Esophagus muscularis mucosa (tissue), 4 donors: ENCODE measurements at regions not wholly inside any gene's neighbourhood (a gene's known extent, or its start where the extent isn't known, plus 50 kb on each side); places are given as distances from the start of the nearest gene placed in this dataset.

Experiments
- DNase-seq: peaks from one replicate; pipeline ENCODE4 v3.0.0-alpha.2; 2017; ENCODE audit errors: extremely low spot score
- H3K27ac ChIP-seq, 4 donors: fragments of 200-600 bp; sonication (generic); replicated peaks in 1 of 4; 1 replicate in 3 of 4; 2 replicates in 1 of 4; pipeline ENCODE4 v1.5.1; 2016 to 2019; ENCODE audit warnings: mild to moderate bottlenecking in 1 of 4
- H3K27me3 ChIP-seq, 4 donors: fragments of 200-600 bp; sonication (generic); one replicate each; pipeline versions ENCODE4 v1.5.1 to v1.6.0; 2016 to 2019
- H3K36me3 ChIP-seq, 4 donors: fragments of 200-600 bp; sonication (generic); one replicate each; pipeline ENCODE4 v1.5.1; 2016 to 2019
- H3K4me1 ChIP-seq, 4 donors: fragments of 200-600 bp; sonication (generic); one replicate each; pipeline ENCODE4 v1.5.1; 2016 to 2019
- H3K4me3 ChIP-seq, 4 donors: fragments of 200-600 bp; sonication (generic); 1 replicate in 2 of 4; 2 replicates in 2 of 4; pipeline ENCODE4 v1.5.1; 2016 to 2019; ENCODE audit warnings: mild to moderate bottlenecking in 4 of 4, moderate library complexity in 1 of 4
- H3K9me3 ChIP-seq, 4 donors: fragments of 200-600 bp; sonication (generic); 1 replicate in 3 of 4; 2 replicates in 1 of 4; pipeline ENCODE4 v1.5.1; 2016 to 2019
- EP300 ChIP-seq: sonication (generic); formaldehyde crosslinking; IDR thresholded peaks from one replicate; pipeline ENCODE4 v1.6.1; 2017; ENCODE audit warnings: antibody characterized with exemption
- POLR2A ChIP-seq: fragments of 450-650 bp; IDR thresholded peaks from one replicate; pipeline ENCODE4 v1.6.1; 2017; ENCODE audit warnings: antibody characterized with exemption, moderate library complexity, mild to moderate bottlenecking, low read depth
- POLR2AphosphoS5 ChIP-seq, 2 donors: sonication (generic); formaldehyde crosslinking; IDR thresholded peaks; one replicate each; pipeline ENCODE4 v1.6.1; 2017; ENCODE audit warnings: antibody characterized with exemption in 2 of 2
- WGBS: methylation state at CpG from one replicate; pipeline ENCODE4 v1.1.5; 2018; 5-methylcytosine and 5-hydroxymethylcytosine counted together
- intact Hi-C: fragments of 100-400 bp; cut with DNase I; formaldehyde crosslinking; loops from one replicate; pipeline ENCODE4 v1.15.1; 2023
- TF ChIP-seq, protein P1 (sequence below), 3 experiments: fragments of 200-600 bp in 2 of 3; fragments of 450-650 bp in 1 of 3; sonication (generic) in 2 of 3; IDR thresholded peaks; one replicate each; pipeline ENCODE4 v1.5.1; 2017 to 2019; ENCODE audit warnings: antibody characterized with exemption in 3 of 3, mild to moderate bottlenecking in 2 of 3, moderate library complexity in 1 of 3

DNA sequence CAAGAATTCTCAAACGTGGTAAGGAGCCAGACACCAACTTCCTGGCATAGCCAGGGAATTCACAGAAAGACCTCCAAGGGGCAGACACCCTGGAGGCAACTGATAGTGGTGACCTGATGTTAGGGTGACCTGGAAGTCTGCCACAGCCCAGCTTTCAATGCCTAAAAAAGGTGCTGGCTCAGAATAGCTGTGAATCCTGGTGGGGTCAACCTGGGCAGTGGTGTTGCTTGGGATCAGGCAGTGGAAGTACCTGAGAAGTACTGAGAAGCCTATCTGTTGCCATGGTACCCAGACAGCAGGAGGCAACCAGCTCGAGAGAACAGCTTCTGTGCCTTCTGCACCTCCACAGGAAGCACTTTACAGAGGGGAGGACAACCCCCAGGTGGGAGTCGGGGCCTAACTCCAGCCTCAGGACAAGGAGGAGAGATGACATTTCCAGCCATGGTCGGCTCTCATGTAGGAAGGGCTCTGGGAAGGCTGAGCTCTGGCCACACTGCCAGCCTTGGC is 55.4 kb upstream of the LARS2 start:
- no peak for DNase-seq

DNA sequence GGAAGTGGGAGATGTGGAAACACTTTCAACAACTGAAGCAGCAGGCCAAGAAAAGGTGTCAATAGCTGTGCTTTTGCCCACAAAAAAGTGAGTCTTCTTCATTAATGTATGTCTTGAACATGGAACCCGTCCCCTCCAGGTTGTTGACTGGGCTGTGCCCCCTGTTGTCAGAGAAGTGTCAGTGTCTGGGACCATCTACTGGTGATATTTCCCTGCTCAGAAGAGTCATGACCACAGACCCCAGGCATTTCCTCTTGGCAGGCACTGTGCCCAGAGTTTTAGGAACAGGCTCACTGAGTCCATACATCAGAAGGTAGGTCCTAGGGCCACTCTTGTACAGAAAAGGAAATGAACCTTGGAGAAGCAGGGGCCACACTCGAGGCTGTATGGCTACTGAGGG is 54.8 kb upstream of the LARS2 start:
- no peak for DNase-seq
- no peaks in the 10 kb centered on the region for H3K36me3 ChIP-seq
- TF ChIP-seq POLR2AphosphoS5 (IDR thresholded peaks at IDR 0.05) (no peak), EP300 (no peak), POLR2A (no peak)
- TF ChIP-seq, protein P1, sequence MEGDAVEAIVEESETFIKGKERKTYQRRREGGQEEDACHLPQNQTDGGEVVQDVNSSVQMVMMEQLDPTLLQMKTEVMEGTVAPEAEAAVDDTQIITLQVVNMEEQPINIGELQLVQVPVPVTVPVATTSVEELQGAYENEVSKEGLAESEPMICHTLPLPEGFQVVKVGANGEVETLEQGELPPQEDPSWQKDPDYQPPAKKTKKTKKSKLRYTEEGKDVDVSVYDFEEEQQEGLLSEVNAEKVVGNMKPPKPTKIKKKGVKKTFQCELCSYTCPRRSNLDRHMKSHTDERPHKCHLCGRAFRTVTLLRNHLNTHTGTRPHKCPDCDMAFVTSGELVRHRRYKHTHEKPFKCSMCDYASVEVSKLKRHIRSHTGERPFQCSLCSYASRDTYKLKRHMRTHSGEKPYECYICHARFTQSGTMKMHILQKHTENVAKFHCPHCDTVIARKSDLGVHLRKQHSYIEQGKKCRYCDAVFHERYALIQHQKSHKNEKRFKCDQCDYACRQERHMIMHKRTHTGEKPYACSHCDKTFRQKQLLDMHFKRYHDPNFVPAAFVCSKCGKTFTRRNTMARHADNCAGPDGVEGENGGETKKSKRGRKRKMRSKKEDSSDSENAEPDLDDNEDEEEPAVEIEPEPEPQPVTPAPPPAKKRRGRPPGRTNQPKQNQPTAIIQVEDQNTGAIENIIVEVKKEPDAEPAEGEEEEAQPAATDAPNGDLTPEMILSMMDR (IDR thresholded peaks at IDR 0.05), result no peak
- intact Hi-C loops, result no loop called here
- H3K27ac ChIP-seq, result no peak overlapping the region
- H3K4me3 ChIP-seq, result no peak overlapping the region
- H3K4me1 ChIP-seq, result no peaks in the 10 kb centered on the region
- H3K9me3 ChIP-seq, result no peaks in the 10 kb centered on the region
- 50% methylated on average over 2 of the region's 2 CpGs for WGBS
- H3K27me3 ChIP-seq, result peaks cover 0 to 45% (median 0%) of the 10 kb centered on the region in 4 donors

More for the DNA sequence above, 55.4 kb upstream of the LARS2 start:
- Histone ChIP-seq H3K4me1 (no peaks in the 10 kb centered on the region), H3K9me3 (no peaks in the 10 kb centered on the region), H3K27ac (no peak overlapping the region), H3K27me3 (peaks cover 0 to 45% (median 0%) of the 10 kb centered on the region in 4 donors), H3K36me3 (no peaks in the 10 kb centered on the region), H3K4me3 (no peak overlapping the region)
- TF ChIP-seq EP300 (no peak), POLR2A (no peak), POLR2AphosphoS5 (IDR thresholded peaks at IDR 0.05) (no peak)
- TF ChIP-seq, protein P1 (IDR thresholded peaks at IDR 0.05), result no peak
- intact Hi-C loops, result no loop called here
- WGBS, result 29% methylated on average over 2 of the region's 4 CpGs

DNA sequence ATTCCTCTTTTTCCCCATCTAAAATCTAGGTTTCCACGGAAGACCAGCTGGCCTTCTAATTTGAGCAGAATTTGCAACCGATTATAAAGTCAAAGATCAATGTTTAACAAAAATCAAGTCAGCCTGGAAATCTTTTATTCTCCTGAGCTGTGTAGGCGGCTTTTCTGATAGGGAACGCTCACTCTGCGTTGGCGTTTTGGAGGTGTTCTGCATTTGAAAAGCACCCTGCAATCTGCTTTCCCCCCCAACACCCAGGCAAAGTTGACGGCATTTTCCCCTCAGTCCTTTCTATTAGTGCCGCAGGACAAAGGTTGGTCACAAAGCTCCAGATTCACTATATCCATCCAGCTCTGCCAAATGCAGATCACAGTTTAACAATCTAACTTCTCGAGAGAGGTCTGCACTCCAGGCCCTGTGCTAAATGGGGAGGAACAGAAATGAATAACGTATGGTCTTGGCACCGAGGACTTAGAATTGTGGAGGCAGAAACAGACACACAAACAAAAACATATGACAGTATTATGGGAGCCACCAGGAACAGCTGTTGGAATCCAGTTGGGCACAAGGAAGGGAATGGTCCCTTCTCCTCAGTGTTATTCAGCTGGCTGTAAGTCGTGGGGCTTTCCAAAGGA is 50.4 kb upstream of the LARS2 start:
- Histone ChIP-seq H3K4me3 (no peak overlapping the region), H3K27ac (no peak overlapping the region), H3K9me3 (no peaks in the 10 kb centered on the region), H3K36me3 (no peaks in the 10 kb centered on the region), H3K27me3 (peaks cover 0 to 33% (median 0%) of the 10 kb centered on the region in 4 donors), H3K4me1 (no peaks in the 10 kb centered on the region)
- DNase-seq, result no peak
- intact Hi-C loops, result no loop called here
- 50% methylated on average over 12 of the region's 12 CpGs for WGBS
- TF ChIP-seq, protein P1 (IDR thresholded peaks at IDR 0.05), result no peak
- TF ChIP-seq POLR2A (no peak), EP300 (no peak), POLR2AphosphoS5 (IDR thresholded peaks at IDR 0.05) (no peak)
